ENCODE measurements at regions not wholly inside any gene's neighbourhood (a gene's known extent, or its start where the extent isn't known, plus 50 kb on each side); places are given as distances from the start of the nearest gene placed in this dataset.
"Not testable (repeated sequence)": the region's sequence is repeated elsewhere in the genome, so short reads cannot be mapped to it uniquely, and the experiment has no call there.

DNA sequence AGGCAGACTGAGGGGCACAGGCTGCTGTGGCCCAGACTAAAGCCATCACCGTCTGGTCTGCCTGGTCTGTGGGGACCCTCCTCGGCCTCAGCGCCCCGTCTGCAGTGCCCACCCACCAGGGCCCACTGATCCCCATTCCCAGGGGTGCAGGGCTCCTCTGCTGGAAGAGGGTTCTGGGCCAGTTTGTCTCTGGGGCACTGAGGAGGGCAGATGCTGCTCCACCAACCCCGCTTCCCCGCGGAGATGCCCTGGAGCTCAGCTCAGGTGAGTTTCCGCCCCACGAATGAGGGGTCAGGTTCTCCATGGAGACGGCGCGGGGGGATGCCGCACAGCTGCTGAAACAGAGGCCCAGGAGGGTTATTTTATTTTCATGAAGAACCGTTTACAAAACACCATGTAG lies 263.3 kb upstream of the SFSWAP start:
- TF ChIP-seq, protein P1, sequence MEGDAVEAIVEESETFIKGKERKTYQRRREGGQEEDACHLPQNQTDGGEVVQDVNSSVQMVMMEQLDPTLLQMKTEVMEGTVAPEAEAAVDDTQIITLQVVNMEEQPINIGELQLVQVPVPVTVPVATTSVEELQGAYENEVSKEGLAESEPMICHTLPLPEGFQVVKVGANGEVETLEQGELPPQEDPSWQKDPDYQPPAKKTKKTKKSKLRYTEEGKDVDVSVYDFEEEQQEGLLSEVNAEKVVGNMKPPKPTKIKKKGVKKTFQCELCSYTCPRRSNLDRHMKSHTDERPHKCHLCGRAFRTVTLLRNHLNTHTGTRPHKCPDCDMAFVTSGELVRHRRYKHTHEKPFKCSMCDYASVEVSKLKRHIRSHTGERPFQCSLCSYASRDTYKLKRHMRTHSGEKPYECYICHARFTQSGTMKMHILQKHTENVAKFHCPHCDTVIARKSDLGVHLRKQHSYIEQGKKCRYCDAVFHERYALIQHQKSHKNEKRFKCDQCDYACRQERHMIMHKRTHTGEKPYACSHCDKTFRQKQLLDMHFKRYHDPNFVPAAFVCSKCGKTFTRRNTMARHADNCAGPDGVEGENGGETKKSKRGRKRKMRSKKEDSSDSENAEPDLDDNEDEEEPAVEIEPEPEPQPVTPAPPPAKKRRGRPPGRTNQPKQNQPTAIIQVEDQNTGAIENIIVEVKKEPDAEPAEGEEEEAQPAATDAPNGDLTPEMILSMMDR (conservative IDR thresholded peaks at IDR 0.05; ENCODE audit: low read depth, low read length), result not testable (repeated sequence)
- not testable (repeated sequence) for TF ChIP-seq EZH2 (IDR thresholded peaks at IDR 0.05; ENCODE audit: borderline replicate concordance, low read depth, low read length, poor library complexity, severe bottlenecking)
